GM23248 (cell line): ENCODE measurements at regions not wholly inside any gene's neighbourhood (a gene's known extent, or its start where the extent isn't known, plus 50 kb on each side); places are given as distances from the start of the nearest gene placed in this dataset.

Experiments
- DNase-seq: peaks from one replicate; pipeline ENCODE4 v3.0.0-alpha.2; 2015
- H2AFZ ChIP-seq: fragments of 200-600 bp; sonication (generic); 2 replicates; pipeline ENCODE4 v1.6.1; 2016; ENCODE audit warnings: antibody characterized with exemption
- H3F3A ChIP-seq: fragments of 200-600 bp; sonication (generic); 2 replicates; pipeline ENCODE4 v1.6.1; 2016; ENCODE audit warnings: mild to moderate bottlenecking, antibody characterized with exemption, mixed run types; ENCODE audit not compliant: insufficient read depth
- H3K27ac ChIP-seq: fragments of 200-600 bp; sonication (generic); 2 replicates; pipeline ENCODE4 v1.5.1; 2016; ENCODE audit warnings: mild to moderate bottlenecking
- H3K27me3 ChIP-seq: fragments of 200-600 bp; sonication (generic); replicated peaks from 2 replicates; pipeline ENCODE4 v1.6.1; 2016; ENCODE audit warnings: mild to moderate bottlenecking; ENCODE audit not compliant: insufficient read depth
- H3K36me3 ChIP-seq: fragments of 200-600 bp; sonication (generic); 2 replicates; pipeline ENCODE4 v1.6.1; 2016; ENCODE audit warnings: low read depth, mild to moderate bottlenecking
- H3K4me1 ChIP-seq: fragments of 200-600 bp; sonication (generic); 2 replicates; pipeline ENCODE4 v1.6.1; 2016; ENCODE audit warnings: mild to moderate bottlenecking; ENCODE audit not compliant: insufficient read depth
- H3K4me2 ChIP-seq: fragments of 200-600 bp; sonication (generic); one replicate; pipeline ENCODE4 v1.6.1; 2016; ENCODE audit warnings: mild to moderate bottlenecking; ENCODE audit not compliant: unreplicated experiment
- H3K4me3 ChIP-seq: fragments of 200-600 bp; sonication (generic); 2 replicates; pipeline ENCODE4 v1.5.1; 2016; ENCODE audit warnings: mild to moderate bottlenecking
- H3K79me2 ChIP-seq: fragments of 200-600 bp; sonication (generic); 2 replicates; pipeline ENCODE4 v1.6.1; 2016; ENCODE audit warnings: mild to moderate bottlenecking; ENCODE audit not compliant: insufficient read depth
- H3K9ac ChIP-seq: fragments of 200-600 bp; sonication (generic); 2 replicates; pipeline ENCODE4 v1.6.1; 2016; ENCODE audit warnings: mild to moderate bottlenecking
- H3K9me2 ChIP-seq: fragments of 200-600 bp; sonication (generic); 2 replicates; pipeline ENCODE4 v1.6.1; 2016; ENCODE audit warnings: mixed run types, mild to moderate bottlenecking, moderate library complexity; ENCODE audit not compliant: insufficient read depth
- H3K9me3 ChIP-seq: fragments of 200-600 bp; sonication (generic); one replicate; pipeline ENCODE4 v1.6.1; 2017; ENCODE audit warnings: low read depth
- H4K20me1 ChIP-seq: fragments of 200-600 bp; sonication (generic); 2 replicates; pipeline ENCODE4 v1.6.0; 2016; ENCODE audit not compliant: insufficient read depth
- EZH2 ChIP-seq: fragments of 200-600 bp; sonication (generic); IDR thresholded peaks from 2 replicates; pipeline ENCODE4 v1.6.1; 2018; ENCODE audit warnings: antibody characterized with exemption, mild to moderate bottlenecking; ENCODE audit not compliant: insufficient read depth, poor library complexity, severe bottlenecking
- EZH2phosphoT487 ChIP-seq: fragments of 200-600 bp; sonication (generic); IDR thresholded peaks from 2 replicates; pipeline ENCODE4 v1.6.1; 2018; ENCODE audit warnings: antibody characterized with exemption, moderate library complexity, mild to moderate bottlenecking, low read depth; ENCODE audit not compliant: insufficient read depth
- WGBS, 2 experiments: methylation state at CpG; one replicate each; pipeline ENCODE4 v1.1.6; 2015 to 2017; ENCODE audit warnings: low lambda C conversion rate in 2 of 2, low coverage in 1 of 2; ENCODE audit errors: missing lambda C conversion rate in 2 of 2; 5-methylcytosine and 5-hydroxymethylcytosine counted together
- in situ Hi-C: fragments of 300-500 bp; cut with MboI; formaldehyde crosslinking; loops from 2 replicates; pipeline ENCODE4 v1.15.0; 2020

GRCh38 chr16:66036184-66036583 lies 330.3 kb upstream of the CDH5 start:
- Histone ChIP-seq H3K4me3 (no peak overlapping the region), H3K36me3 (no peaks in the 10 kb centered on the region), H4K20me1 (no peaks in the 10 kb centered on the region), H3K4me1 (peaks cover 21% of the 10 kb centered on the region), H3K4me2 (peak overlapping the region; percentile 58), H3K79me2 (no peaks in the 10 kb centered on the region), H3K27me3 (no peaks in the 10 kb centered on the region), H3K9me3 (no peaks in the 10 kb centered on the region), H3K9ac (no peak overlapping the region), H2AFZ (no peak overlapping the region), H3K27ac (peak overlapping the region; percentile 51), H3F3A (peaks cover 20% of the 10 kb centered on the region), H3K9me2 (no peaks in the 10 kb centered on the region)
- 61 to 65% methylated on average over 7 of the region's 7 CpGs for WGBS, 2 experiments
- no peak for TF ChIP-seq EZH2
- DNase-seq: peak; percentile 42
- in situ Hi-C loops: no loop called here

DNA sequence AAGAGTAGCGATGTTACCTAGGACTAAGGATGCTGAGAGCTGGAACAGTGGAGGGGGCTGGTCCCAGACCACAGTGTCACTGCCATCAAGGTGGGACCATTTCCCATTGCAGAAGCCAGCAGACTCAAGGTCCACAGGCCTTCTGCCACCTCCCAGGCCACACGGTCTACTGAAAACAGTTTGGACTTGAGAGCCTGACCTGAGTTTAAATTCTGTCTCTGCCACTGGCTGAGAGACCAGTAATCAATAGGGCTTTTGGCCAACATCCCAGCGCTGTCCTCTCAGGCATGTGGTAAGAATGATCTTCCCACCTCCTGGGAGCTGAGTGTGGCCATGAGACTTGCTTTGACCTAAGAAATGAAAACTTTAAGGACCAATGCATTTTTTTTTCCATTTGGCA lies 331.4 kb upstream of the CDH5 start:
- H2AFZ ChIP-seq: no peak overlapping the region
- peaks cover 26% of the 10 kb centered on the region for H3F3A ChIP-seq
- H3K9ac ChIP-seq: no peak overlapping the region
- H3K4me3 ChIP-seq: no peak overlapping the region
- no peak overlapping the region for H3K4me2 ChIP-seq
- peaks cover 24% of the 10 kb centered on the region for H3K4me1 ChIP-seq
- no peaks in the 10 kb centered on the region for H3K9me3 ChIP-seq
- TF ChIP-seq EZH2 (no peak), EZH2phosphoT487 (no peak)
- H3K27ac ChIP-seq: no peak overlapping the region
- no peaks in the 10 kb centered on the region for H3K9me2 ChIP-seq
- H3K79me2 ChIP-seq: no peaks in the 10 kb centered on the region
- no peaks in the 10 kb centered on the region for H3K27me3 ChIP-seq
- 91 to 94% methylated on average over 3 of the region's 3 CpGs for WGBS, 2 experiments
- no peak for DNase-seq
- in situ Hi-C loops: no loop called here
- H4K20me1 ChIP-seq: no peaks in the 10 kb centered on the region
- no peaks in the 10 kb centered on the region for H3K36me3 ChIP-seq

- Histone ChIP-seq H3K9me3 (no peaks in the 10 kb centered on the region), H3K27me3 (no peaks in the 10 kb centered on the region), H3K4me1 (peaks cover 42% of the 10 kb centered on the region), H3K9me2 (no peaks in the 10 kb centered on the region), H3K79me2 (no peaks in the 10 kb centered on the region), H3F3A (peaks cover 47% of the 10 kb centered on the region), H3K4me3 (no peak overlapping the region), H4K20me1 (no peaks in the 10 kb centered on the region), H3K4me2 (no peak overlapping the region), H3K36me3 (no peaks in the 10 kb centered on the region), H2AFZ (no peak overlapping the region), H3K9ac (no peak overlapping the region), H3K27ac (no peak overlapping the region)
- TF ChIP-seq EZH2phosphoT487 (no peak), EZH2 (no peak)
- in situ Hi-C loops: no loop called here
- 92 to 95% methylated on average over 7 of the region's 7 CpGs for WGBS, 2 experiments
- no peak for DNase-seq
Observed at GRCh38 chr16:66032841-66033240, 333.6 kb upstream of the CDH5 start.

DNA sequence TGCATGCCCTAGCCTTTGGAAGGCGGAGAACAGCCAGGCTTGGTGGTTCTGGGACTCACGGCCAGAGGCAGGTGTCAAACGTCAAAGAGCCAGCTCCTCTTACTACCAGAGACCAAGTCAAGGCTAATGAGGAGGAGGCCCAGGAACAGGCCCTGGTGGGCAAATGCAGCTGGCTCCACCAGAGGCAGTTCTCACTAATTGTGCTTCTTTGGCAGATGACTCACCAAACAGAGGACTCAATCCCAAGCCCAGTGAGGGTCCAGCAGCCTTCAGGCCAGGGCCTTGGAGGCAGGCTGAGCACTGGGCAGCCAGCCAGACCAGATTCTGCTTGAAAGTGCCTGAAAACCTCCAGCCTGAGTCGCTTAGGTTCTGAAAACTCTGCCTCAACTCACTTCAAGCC lies 336.5 kb upstream of the CDH5 start:
- TF ChIP-seq EZH2: no peak
- no peak for TF ChIP-seq EZH2phosphoT487
- DNase-seq: peak; percentile 49
- H3F3A ChIP-seq: peaks cover 30% of the 10 kb centered on the region
- no peaks in the 10 kb centered on the region for H3K9me3 ChIP-seq
- peaks cover 22% of the 10 kb centered on the region for H3K4me1 ChIP-seq
- no peaks in the 10 kb centered on the region for H3K79me2 ChIP-seq
- H4K20me1 ChIP-seq: no peaks in the 10 kb centered on the region
- in situ Hi-C loops: no loop called here
- no peak overlapping the region for H3K4me3 ChIP-seq
- no peak overlapping the region for H3K27ac ChIP-seq
- H3K9me2 ChIP-seq: no peaks in the 10 kb centered on the region
- WGBS, 2 experiments: 85 to 93% methylated on average over 4 of the region's 4 CpGs
- no peak overlapping the region for H3K9ac ChIP-seq
- no peak overlapping the region for H3K4me2 ChIP-seq
- H2AFZ ChIP-seq: no peak overlapping the region
- H3K27me3 ChIP-seq: no peaks in the 10 kb centered on the region
- H3K36me3 ChIP-seq: no peaks in the 10 kb centered on the region
